ENCODE measurements at regions not wholly inside any gene's neighbourhood (a gene's known extent, or its start where the extent isn't known, plus 50 kb on each side); places are given as distances from the start of the nearest gene placed in this dataset.
"Not testable (repeated sequence)": the region's sequence is repeated elsewhere in the genome, so short reads cannot be mapped to it uniquely, and the experiment has no call there.

- FAIRE-seq (no peak), DNase-seq (ENCODE audit: insufficient read length, low spot score) (no peak)
- TF ChIP-seq CTCF (IDR thresholded peaks at IDR 0.05; ENCODE audit: insufficient read depth, missing control alignments) = no peak
Observed at GRCh38 chr2:195160963-195161362, 496.1 kb upstream of the SLC39A10 start.

GRCh38 chr2:195151711-195152110 lies 505.3 kb upstream of the SLC39A10 start:
- TF ChIP-seq CTCF (IDR thresholded peaks at IDR 0.05; ENCODE audit: insufficient read depth, missing control alignments) = no peak
- DNase-seq (ENCODE audit: insufficient read length, low spot score) = no peak
- FAIRE-seq = no peak

- no peak for DNase-seq (ENCODE audit: insufficient read length, low spot score)
- no peak for FAIRE-seq
- TF ChIP-seq CTCF (IDR thresholded peaks at IDR 0.05; ENCODE audit: insufficient read depth, missing control alignments) = no peak
Observed at GRCh38 chr2:195150819-195151218, 506.2 kb upstream of the SLC39A10 start.

- FAIRE-seq = no peak
- TF ChIP-seq CTCF (IDR thresholded peaks at IDR 0.05; ENCODE audit: insufficient read depth, missing control alignments) = no peak
- no peak for DNase-seq (ENCODE audit: insufficient read length, low spot score)
Observed at GRCh38 chr2:195148004-195148403, 509.0 kb upstream of the SLC39A10 start.

GRCh38 chr2:195146761-195147541 lies 510.1 kb upstream of the SLC39A10 start:
- no peak for DNase-seq (ENCODE audit: insufficient read length, low spot score)
- no peak for TF ChIP-seq CTCF (IDR thresholded peaks at IDR 0.05; ENCODE audit: insufficient read depth, missing control alignments)
- no peak for FAIRE-seq

GRCh38 chr2:195138435-195138834 lies 518.6 kb upstream of the SLC39A10 start:
- DNase-seq (ENCODE audit: insufficient read length, low spot score) = no peak
- FAIRE-seq = no peak
- no peak for TF ChIP-seq CTCF (IDR thresholded peaks at IDR 0.05; ENCODE audit: insufficient read depth, missing control alignments)

- FAIRE-seq = not testable (repeated sequence)
Observed at GRCh38 chr2:195125889-195126288, 531.1 kb upstream of the SLC39A10 start.

More at GRCh38 chr2:195125889-195126288, 531.1 kb upstream of the SLC39A10 start:
- DNase-seq (ENCODE audit: insufficient read length, low spot score) = not testable (repeated sequence)

Data from D721Med (cell line).